Left lobe of liver (tissue), 2 donors: ENCODE measurements at regions not wholly inside any gene's neighbourhood (a gene's known extent, or its start where the extent isn't known, plus 50 kb on each side); places are given as distances from the start of the nearest gene placed in this dataset.
"Not testable (repeated sequence)": the region's sequence is repeated elsewhere in the genome, so short reads cannot be mapped to it uniquely, and the experiment has no call there.

ENCODE experiments used
- ATAC-seq: fragments of 200-7000 bp; cut with Tn5 transposase; one replicate; pipeline ENCODE4 v1.9.1; 2020; ENCODE audit warnings: mild to moderate bottlenecking, moderate library complexity
- DNase-seq: peaks from one replicate; pipeline ENCODE4 v3.0.0-alpha.2; 2020; ENCODE audit warnings: low spot score
- donor health status: DM: no; HTN: no; CAD: no; lungs with moderate emphysema.
- donor health status: DM: no; HTN: yes; CAD: no.

GRCh38 chr2:215833531-215834162, 179.7 kb downstream of the MREG start:
- DNase-seq, result no peak
- ATAC-seq, result peak; percentile 35

GRCh38 chr2:215832791-215833190, 180.6 kb downstream of the MREG start:
- DNase-seq (peak; percentile 87), ATAC-seq (peak; percentile 70)

GRCh38 chr2:215831296-215831913, 181.9 kb downstream of the MREG start:
- peak; percentile 31 for ATAC-seq
- no peak for DNase-seq

- DNase-seq (peak; percentile 51), ATAC-seq (peak; percentile 59)
Measured at GRCh38 chr2:215830304-215830703, 183.0 kb downstream of the MREG start.

GRCh38 chr2:215829261-215829660, 184.1 kb downstream of the MREG start:
- ATAC-seq (no peak), DNase-seq (no peak)

GRCh38 chr2:215828528-215829184, 184.7 kb downstream of the MREG start:
- ATAC-seq, result peak; percentile 88
- peak; percentile 75 for DNase-seq

GRCh38 chr2:215826838-215827441, 186.4 kb downstream of the MREG start:
- ATAC-seq (peak; percentile 15), DNase-seq (no peak)

GRCh38 chr2:215826376-215826775, 187.0 kb downstream of the MREG start:
- ATAC-seq, result no peak
- DNase-seq, result no peak

- DNase-seq (no peak), ATAC-seq (no peak)
Measured at GRCh38 chr2:215825707-215826106, 187.6 kb downstream of the MREG start.

GRCh38 chr2:215821298-215821697, 192.1 kb downstream of the MREG start:
- ATAC-seq, DNase-seq: not testable (repeated sequence)

GRCh38 chr2:215819713-215820112, 193.6 kb downstream of the MREG start:
- DNase-seq, ATAC-seq: not testable (repeated sequence)

GRCh38 chr2:215817046-215817445, 196.3 kb downstream of the MREG start:
- ATAC-seq, result no peak
- DNase-seq, result no peak

- ATAC-seq, result no peak
Measured at GRCh38 chr2:215816424-215816823, 196.9 kb downstream of the MREG start.

GRCh38 chr2:215815960-215816359, 197.4 kb downstream of the MREG start:
- no peak for DNase-seq
- ATAC-seq, result no peak

More at GRCh38 chr2:215816424-215816823, 196.9 kb downstream of the MREG start:
- no peak for DNase-seq

GRCh38 chr2:215812966-215813365, 200.4 kb downstream of the MREG start:
- DNase-seq (no peak), ATAC-seq (no peak)

- no peak for ATAC-seq
- no peak for DNase-seq
Measured at GRCh38 chr2:215811409-215812345, 201.7 kb downstream of the MREG start.

- no peak for DNase-seq
Measured at GRCh38 chr2:215811003-215811402, 202.3 kb downstream of the MREG start.

GRCh38 chr2:215808996-215809395, 204.4 kb downstream of the MREG start:
- ATAC-seq (peak; percentile 75), DNase-seq (no peak)

More at GRCh38 chr2:215811003-215811402, 202.3 kb downstream of the MREG start:
- ATAC-seq, result no peak

GRCh38 chr2:215808194-215808593, 205.2 kb downstream of the MREG start:
- ATAC-seq (peak; percentile 53), DNase-seq (no peak)

GRCh38 chr2:215805493-215805892, 207.9 kb downstream of the MREG start:
- no peak for ATAC-seq

GRCh38 chr2:215803150-215803549, 210.2 kb downstream of the MREG start:
- no peak for DNase-seq
- no peak for ATAC-seq

More at GRCh38 chr2:215805493-215805892, 207.9 kb downstream of the MREG start:
- DNase-seq, result no peak
